B cell (primary cell): ENCODE measurements at regions not wholly inside any gene's neighbourhood (a gene's known extent, or its start where the extent isn't known, plus 50 kb on each side); places are given as distances from the start of the nearest gene placed in this dataset.

Experiments
- ATAC-seq: fragments of 200-7000 bp; cut with Tn5 transposase; one replicate; pipeline ENCODE4 v1.10.0; 2021; ENCODE audit warnings: low read depth, mild to moderate bottlenecking, moderate number of reproducible peaks, moderate library complexity
- CTCF ChIA-PET: fragments of 350-600 bp; sonication (Branson Sonifier 250); formaldehyde crosslinking; loops from one replicate; lab custom pipeline; 2021; ENCODE audit warnings: antibody characterized with exemption, inconsistent platforms; lab: Charles Lee
- POLR2A ChIA-PET: fragments of 350-600 bp; sonication (Branson Sonifier 250); formaldehyde crosslinking; loops from one replicate; lab custom pipeline; 2021; ENCODE audit warnings: antibody characterized with exemption; lab: Charles Lee
- DNase-seq: peaks from one replicate; pipeline ENCODE4 v3.0.0; 2013
- H2AFZ ChIP-seq: 2 replicates; pipeline ENCODE4 v1.6.1; 2012; ENCODE audit warnings: mild to moderate bottlenecking, low read depth, low read length; ENCODE audit not compliant: insufficient read depth, poor library complexity, severe bottlenecking
- H3K27ac ChIP-seq, 2 donors: 1 replicate in 1 of 2; 2 replicates in 1 of 2; pipeline ENCODE4 v1.5.1; 2012 to 2013; ENCODE audit warnings: low read length in 2 of 2, mild to moderate bottlenecking in 2 of 2, moderate library complexity in 1 of 2
- H3K27me3 ChIP-seq, 4 experiments: fragments of 200-600 bp in 1 of 4; sonication (generic) in 1 of 4; replicated peaks in 1 of 4; 1 replicate in 2 of 4; 2 replicates in 2 of 4; pipeline versions ENCODE4 v1.6.1 to v1.7.0; 2013 to 2016; ENCODE audit warnings: low read length in 3 of 4, mild to moderate bottlenecking in 2 of 4, mixed read lengths in 1 of 4, moderate library complexity in 1 of 4; ENCODE audit not compliant: insufficient read depth in 4 of 4, control insufficient read depth in 3 of 4; ENCODE audit errors: control extremely low read depth in 1 of 4
- H3K36me3 ChIP-seq, 2 experiments: replicated peaks in 1 of 2; 1 replicate in 1 of 2; 2 replicates in 1 of 2; pipeline versions ENCODE4 v1.6.1 to v1.7.1; 2013; ENCODE audit warnings: low read length in 1 of 2; ENCODE audit not compliant: insufficient read depth in 2 of 2, control insufficient read depth in 1 of 2; ENCODE audit errors: control extremely low read depth in 1 of 2, extremely low read depth in 1 of 2
- H3K4me1 ChIP-seq, 2 donors: fragments of 200-600 bp in 1 of 2; sonication (generic) in 1 of 2; 1 replicate in 1 of 2; 2 replicates in 1 of 2; pipeline versions ENCODE4 v1.5.1 to v1.6.1; 2013 to 2017; ENCODE audit warnings: low read length in 2 of 2; ENCODE audit not compliant: control insufficient read depth in 2 of 2, insufficient read depth in 2 of 2
- H3K4me2 ChIP-seq: replicated peaks from 2 replicates; pipeline ENCODE3; 2012; ENCODE audit warnings: mild to moderate bottlenecking, low read depth, low read length; ENCODE audit not compliant: poor library complexity, severe bottlenecking
- H3K4me3 ChIP-seq, 5 experiments: fragments of 200-600 bp in 1 of 5; sonication (generic) in 1 of 5; 1 replicate in 3 of 5; 2 replicates in 2 of 5; pipeline versions ENCODE4 v1.5.1 to v1.7.0; 2011 to 2016; ENCODE audit warnings: low read length in 4 of 5, mild to moderate bottlenecking in 4 of 5, low read depth in 2 of 5, control low read depth in 1 of 5, moderate library complexity in 1 of 5; ENCODE audit not compliant: insufficient read depth in 1 of 5; ENCODE audit errors: control extremely low read depth in 1 of 5, extremely low read depth in 1 of 5
- H3K79me2 ChIP-seq: fragments of 200-600 bp; sonication (generic); one replicate; pipeline ENCODE4 v1.6.0; 2016; ENCODE audit warnings: low read length; ENCODE audit not compliant: control insufficient read depth, insufficient read depth
- H3K9ac ChIP-seq: fragments of 200-600 bp; sonication (generic); 2 replicates; pipeline ENCODE4 v1.6.1; 2017; ENCODE audit warnings: mild to moderate bottlenecking, low read length, moderate library complexity
- H3K9me3 ChIP-seq, 3 donors: one replicate each; pipeline versions ENCODE4 v1.6.1 to v1.7.1; 2013; ENCODE audit warnings: low read length in 2 of 3; ENCODE audit not compliant: control insufficient read depth in 2 of 3, insufficient read depth in 1 of 3; ENCODE audit errors: control extremely low read depth in 1 of 3
- H4K20me1 ChIP-seq: 2 replicates; pipeline ENCODE4 v1.6.0; 2012; ENCODE audit warnings: mild to moderate bottlenecking, low read length; ENCODE audit not compliant: insufficient read depth, control insufficient read depth, poor library complexity, severe bottlenecking
- H3K27ac Mint-ChIP-seq: one replicate; pipeline ENCODE4 v1.8.0; 2021; ENCODE audit warnings: mixed read lengths
- H3K27me3 Mint-ChIP-seq: one replicate; pipeline ENCODE4 v1.8.0; 2021; ENCODE audit warnings: mixed read lengths
- H3K4me1 Mint-ChIP-seq: one replicate; pipeline ENCODE4 v1.8.0; 2021; ENCODE audit warnings: mixed read lengths
- H3K4me3 Mint-ChIP-seq: one replicate; pipeline ENCODE4 v1.8.0; 2021; ENCODE audit warnings: mixed read lengths
- H3K9me3 Mint-ChIP-seq: one replicate; pipeline ENCODE4 v1.8.0; 2022; ENCODE audit warnings: mixed read lengths; ENCODE audit not compliant: insufficient read depth
- CTCF ChIP-seq: fragments of 200-600 bp; IDR thresholded peaks from one replicate; pipeline ENCODE4 v1.8.0; 2022; ENCODE audit warnings: antibody characterized with exemption, mild to moderate bottlenecking
- EZH2 ChIP-seq: IDR thresholded peaks from 2 replicates; pipeline ENCODE4 v1.6.1; 2012; ENCODE audit warnings: borderline replicate concordance, low read depth, mild to moderate bottlenecking, moderate library complexity, low read length; ENCODE audit not compliant: insufficient read depth, poor library complexity, severe bottlenecking
- WGBS: methylation state at CpG from one replicate; pipeline ENCODE4 v1.1.5; 2013; ENCODE audit warnings: missing lambda C conversion rate; ENCODE audit not compliant: insufficient coverage; 5-methylcytosine and 5-hydroxymethylcytosine counted together
- intact Hi-C: fragments of 100-400 bp; cut with micrococcal nuclease; formaldehyde crosslinking; loops from one replicate; pipeline ENCODE4 v1.10.0; 2022

- Histone ChIP-seq H3K9me3 (no peaks in the 10 kb centered on the region), H3K27ac (no peak overlapping the region), H2AFZ (no peak overlapping the region), H3K27me3 (no peaks in the 10 kb centered on the region), H3K4me2 (no peak overlapping the region), H3K9ac (no peak overlapping the region), H3K4me1 (no peaks in the 10 kb centered on the region), H3K4me3 (no peak overlapping the region), H3K36me3 (no peaks in the 10 kb centered on the region), H3K79me2 (no peaks in the 10 kb centered on the region), H4K20me1 (no peaks in the 10 kb centered on the region)
- ChIA-PET CTCF (no interaction called here), POLR2A (no interaction called here)
- TF ChIP-seq CTCF (no peak), EZH2 (no peak)
- Mint-ChIP-seq H3K4me3 (no peak overlapping the region), H3K27me3 (peaks cover 11% of the 10 kb centered on the region), H3K4me1 (no peaks in the 10 kb centered on the region), H3K27ac (no peak overlapping the region), H3K9me3 (no peaks in the 10 kb centered on the region)
- ATAC-seq (no peak), DNase-seq (no peak)
- intact Hi-C loops = no loop called here
- no CpG with 5 or more reads among the region's 1 CpG for WGBS
These were observed 178.8 kb downstream of the MC4R start for GRCh38 chr18:60193780-60194179.

- TF ChIP-seq EZH2 (no peak), CTCF (no peak)
- Histone ChIP-seq H2AFZ (no peak overlapping the region), H3K36me3 (no peaks in the 10 kb centered on the region), H3K4me2 (no peak overlapping the region), H3K4me3 (no peak overlapping the region), H3K9ac (no peak overlapping the region), H3K79me2 (no peaks in the 10 kb centered on the region), H3K4me1 (no peaks in the 10 kb centered on the region), H4K20me1 (no peaks in the 10 kb centered on the region), H3K27ac (no peak overlapping the region), H3K27me3 (no peaks in the 10 kb centered on the region), H3K9me3 (no peaks in the 10 kb centered on the region)
- ATAC-seq = no peak
- WGBS = 90% methylated on average over 2 of the region's 3 CpGs
- Mint-ChIP-seq H3K27ac (no peak overlapping the region), H3K4me1 (no peaks in the 10 kb centered on the region), H3K27me3 (peaks cover 9% of the 10 kb centered on the region), H3K4me3 (no peak overlapping the region), H3K9me3 (no peaks in the 10 kb centered on the region)
- POLR2A ChIA-PET = no interaction called here
- no peak for DNase-seq
- CTCF ChIA-PET = no interaction called here
- intact Hi-C loops = no loop called here
These were observed 180.6 kb downstream of the MC4R start for GRCh38 chr18:60191926-60192325.
